ENCODE measurements at regions not wholly inside any gene's neighbourhood (a gene's known extent, or its start where the extent isn't known, plus 50 kb on each side); places are given as distances from the start of the nearest gene placed in this dataset.

- no peak overlapping the region for H3K4me3 ChIP-seq (replicated peaks; ENCODE audit: insufficient read depth, low read length)
- TF ChIP-seq GABPA (IDR thresholded peaks at IDR 0.05; ENCODE audit: low read depth) = no peak
- no peak for TF ChIP-seq REST (IDR thresholded peaks at IDR 0.05; ENCODE audit: insufficient replicate concordance, low read depth)
- no peak for TF ChIP-seq CTCF (IDR thresholded peaks at IDR 0.05; ENCODE audit: insufficient read depth, low read length)
- TF ChIP-seq POLR2AphosphoS5 (IDR thresholded peaks at IDR 0.05; ENCODE audit: low read depth) = no peak
- TF ChIP-seq SPI1 (IDR thresholded peaks at IDR 0.05; ENCODE audit: borderline replicate concordance, low read depth) = no peak
- no peaks in the 10 kb centered on the region for H3K27me3 ChIP-seq (ENCODE audit: insufficient read depth, poor library complexity, severe bottlenecking)
These were observed 295.9 kb downstream of the ADGB start for GRCh38 chr6:146894624-146895023.

GRCh38 chr6:146895101-146895771 is 296.5 kb downstream of the ADGB start:
- H3K27ac ChIP-seq (replicated peaks) = no peak overlapping the region
- no peak overlapping the region for H3K4me3 ChIP-seq (replicated peaks; ENCODE audit: insufficient read depth, low read length)
- DNase-seq (ENCODE audit: low read depth in 1 of 2, low spot score in 1 of 2) = no peak
- TF ChIP-seq POLR2AphosphoS5 (IDR thresholded peaks at IDR 0.05; ENCODE audit: low read depth) (no peak), REST (IDR thresholded peaks at IDR 0.05; ENCODE audit: insufficient replicate concordance, low read depth) (no peak), CTCF (IDR thresholded peaks at IDR 0.05; ENCODE audit: insufficient read depth, low read length) (no peak), SPI1 (IDR thresholded peaks at IDR 0.05; ENCODE audit: borderline replicate concordance, low read depth) (no peak), GABPA (IDR thresholded peaks at IDR 0.05; ENCODE audit: low read depth) (no peak)
- H3K27me3 ChIP-seq (ENCODE audit: insufficient read depth, poor library complexity, severe bottlenecking) = no peaks in the 10 kb centered on the region

More at GRCh38 chr6:146894624-146895023, 295.9 kb downstream of the ADGB start:
- DNase-seq (ENCODE audit: low read depth in 1 of 2, low spot score in 1 of 2) = no peak
- no peak overlapping the region for H3K27ac ChIP-seq (replicated peaks)

- DNase-seq (ENCODE audit: low read depth in 1 of 2, low spot score in 1 of 2) = no peak
- Histone ChIP-seq H3K4me3 (replicated peaks; ENCODE audit: insufficient read depth, low read length) (no peak overlapping the region), H3K27me3 (ENCODE audit: insufficient read depth, poor library complexity, severe bottlenecking) (no peaks in the 10 kb centered on the region), H3K27ac (replicated peaks) (no peak overlapping the region)
- no peak for TF ChIP-seq GABPA (IDR thresholded peaks at IDR 0.05; ENCODE audit: low read depth)
- no peak for TF ChIP-seq REST (IDR thresholded peaks at IDR 0.05; ENCODE audit: insufficient replicate concordance, low read depth)
- no peak for TF ChIP-seq CTCF (IDR thresholded peaks at IDR 0.05; ENCODE audit: insufficient read depth, low read length)
- TF ChIP-seq SPI1 (IDR thresholded peaks at IDR 0.05; ENCODE audit: borderline replicate concordance, low read depth) = no peak
- TF ChIP-seq POLR2AphosphoS5 (IDR thresholded peaks at IDR 0.05; ENCODE audit: low read depth) = no peak
These were observed 296.9 kb downstream of the ADGB start for GRCh38 chr6:146895772-146896061.
